Lung (tissue), 11 donors: ENCODE measurements at regions not wholly inside any gene's neighbourhood (a gene's known extent, or its start where the extent isn't known, plus 50 kb on each side); places are given as distances from the start of the nearest gene placed in this dataset.

ENCODE experiments used
- ATAC-seq: fragments of 200-7000 bp; cut with Tn5 transposase; one replicate; pipeline ENCODE4 v1.9.1; 2020; ENCODE audit warnings: moderate number of reproducible peaks; ENCODE audit not compliant: insufficient read depth, low FRiP score
- DNase-seq, 3 donors: peaks; one replicate each; pipeline ENCODE4 v3.0.0-alpha.2; 2013 to 2017
- H3K27ac ChIP-seq, 2 donors: one replicate each; pipeline ENCODE4 v1.5.1; 2013; ENCODE audit warnings: mild to moderate bottlenecking in 2 of 2, moderate library complexity in 2 of 2, control low read depth in 1 of 2, inconsistent platforms in 1 of 2, low read depth in 1 of 2, low read length in 1 of 2
- H3K27me3 ChIP-seq, 3 donors: one replicate each; pipeline ENCODE4 v1.5.1; 2013; ENCODE audit warnings: low read length in 2 of 3; ENCODE audit not compliant: control insufficient read depth in 3 of 3, insufficient read depth in 3 of 3
- H3K36me3 ChIP-seq, 4 donors: one replicate each; pipeline ENCODE4 v1.5.1; 2013; ENCODE audit warnings: low read length in 4 of 4, mild to moderate bottlenecking in 1 of 4, moderate library complexity in 1 of 4; ENCODE audit not compliant: control insufficient read depth in 4 of 4, insufficient read depth in 4 of 4
- H3K4me1 ChIP-seq, 5 donors: one replicate each; pipeline ENCODE4 v1.5.1; 2013; ENCODE audit warnings: low read length in 5 of 5, mild to moderate bottlenecking in 2 of 5, moderate library complexity in 1 of 5; ENCODE audit not compliant: control insufficient read depth in 5 of 5, insufficient read depth in 5 of 5
- H3K4me3 ChIP-seq: one replicate; pipeline ENCODE4 v1.5.1; 2013; ENCODE audit warnings: mild to moderate bottlenecking, control low read depth, moderate library complexity
- H3K9ac ChIP-seq, 2 donors: one replicate each; pipeline ENCODE4 v1.5.1; 2013; ENCODE audit warnings: low read length in 2 of 2, control low read depth in 1 of 2; ENCODE audit not compliant: insufficient read depth in 1 of 2
- H3K9me3 ChIP-seq, 4 donors: one replicate each; pipeline ENCODE4 v1.5.1; 2013; ENCODE audit warnings: low read length in 3 of 4, mild to moderate bottlenecking in 1 of 4, moderate library complexity in 1 of 4; ENCODE audit not compliant: control insufficient read depth in 4 of 4, insufficient read depth in 3 of 4
- CTCF ChIP-seq: IDR thresholded peaks from 2 replicates; pipeline ENCODE4 v1.5.1; 2012; ENCODE audit warnings: mild to moderate bottlenecking; ENCODE audit errors: control extremely low read depth, extremely low read depth
- WGBS, 2 donors: extraction: QIAGEN DNeasy Blood & Tissue Kit; methylation state at CpG; one replicate each; pipeline ENCODE4 v1.1.7; 2013; 5-methylcytosine and 5-hydroxymethylcytosine counted together
- donor health status: control.
- donor health status: control.
- donor health status: Bipolar disorder and iron deficiency.
- donor health status: healthy.
- donor health status: DM: yes; HTN: yes; CAD: no.

GRCh38 chr4:71239365-71239764 lies 99.5 kb upstream of the SLC4A4 start:
- DNase-seq: peak in 2 of 3 donors; percentile 75 to 77
- no peaks in the 10 kb centered on the region for H3K9me3 ChIP-seq
- no peak for ATAC-seq

GRCh38 chr4:71240094-71240493 lies 98.7 kb upstream of the SLC4A4 start:
- DNase-seq: no peak
- 91 to 95% methylated on average over 1 of the region's 1 CpG for WGBS, 2 donors
- no peaks in the 10 kb centered on the region for H3K36me3 ChIP-seq
- no peaks in the 10 kb centered on the region for H3K9me3 ChIP-seq
- no peak for ATAC-seq
- H3K4me1 ChIP-seq: peaks cover 0 to 68% (median 24%) of the 10 kb centered on the region in 5 donors
- H3K27ac ChIP-seq: no peak overlapping the region
- H3K27me3 ChIP-seq: no peaks in the 10 kb centered on the region
- H3K9ac ChIP-seq: no peak overlapping the region
- no peak for TF ChIP-seq CTCF
- H3K4me3 ChIP-seq: no peak overlapping the region

More at GRCh38 chr4:71239365-71239764, 99.5 kb upstream of the SLC4A4 start:
- Histone ChIP-seq H3K4me3 (no peak overlapping the region), H3K4me1 (peaks cover 0 to 75% (median 28%) of the 10 kb centered on the region in 5 donors), H3K9ac (no peak overlapping the region), H3K36me3 (no peaks in the 10 kb centered on the region), H3K27ac (no peak overlapping the region), H3K27me3 (no peaks in the 10 kb centered on the region)
- no peak for TF ChIP-seq CTCF
- WGBS, 2 donors: 66 to 73% methylated on average over 2 of the region's 2 CpGs

- ATAC-seq (peak; percentile 75), DNase-seq (peak; percentile 70 to 89 (median 81))
- no peak for TF ChIP-seq CTCF
- Histone ChIP-seq H3K9me3 (no peaks in the 10 kb centered on the region), H3K36me3 (no peaks in the 10 kb centered on the region), H3K4me3 (no peak overlapping the region), H3K27me3 (no peaks in the 10 kb centered on the region), H3K9ac (no peak overlapping the region), H3K4me1 (peaks cover 0 to 52% (median 19%) of the 10 kb centered on the region in 5 donors), H3K27ac (peak overlapping the region in 1 of 2 donors; percentile 35)
- WGBS, 2 donors: 45 to 65% methylated on average over 8 of the region's 8 CpGs
Measured at GRCh38 chr4:71241501-71242288, 97.1 kb upstream of the SLC4A4 start.
